ENCODE measurements at regions not wholly inside any gene's neighbourhood (a gene's known extent, or its start where the extent isn't known, plus 50 kb on each side); places are given as distances from the start of the nearest gene placed in this dataset.

DNA sequence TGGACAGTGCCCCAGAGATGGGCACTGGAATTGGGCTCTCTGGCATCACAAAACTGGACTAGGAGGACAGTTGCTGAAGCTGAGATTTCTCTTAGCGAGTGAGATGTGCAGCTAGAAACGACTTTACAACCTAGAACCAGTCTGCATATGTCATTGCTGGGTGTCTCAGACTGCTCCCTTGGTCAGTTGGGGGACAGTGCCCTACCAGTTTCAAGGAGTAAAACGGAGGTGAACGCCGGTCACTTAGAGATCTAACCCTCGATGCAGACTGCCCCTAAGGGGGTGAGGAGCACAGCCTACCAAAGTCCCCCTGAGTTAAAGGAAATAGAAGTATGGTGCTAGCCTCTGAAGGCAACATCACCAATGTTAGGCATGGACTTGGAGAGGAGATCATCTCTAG lies 704.4 kb upstream of the CDH9 start:
- no peak for TF ChIP-seq ZNF274 (IDR thresholded peaks at IDR 0.05; ENCODE audit: low read depth, low read length)
- H3K4me3 ChIP-seq (ENCODE audit: low read length) = no peak overlapping the region

DNA sequence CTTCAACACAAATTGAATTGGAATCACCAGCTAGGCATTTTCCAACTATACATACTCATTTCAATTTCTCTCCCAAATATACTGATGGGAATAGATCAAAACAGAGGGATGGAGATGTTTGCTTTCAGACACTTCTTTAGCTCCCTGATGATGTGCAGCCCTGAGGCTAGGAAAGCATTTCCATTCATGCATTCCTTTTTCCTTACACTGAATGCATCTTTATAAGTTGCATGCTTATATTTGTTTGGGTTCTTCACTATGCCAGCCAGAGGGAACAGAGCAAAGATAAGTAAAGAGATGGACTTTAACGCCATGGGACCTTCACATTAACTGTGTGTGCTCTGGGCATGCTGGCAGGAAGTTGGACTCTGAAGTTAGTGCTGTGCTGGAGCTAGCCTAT lies 696.5 kb upstream of the CDH9 start:
- no peak for TF ChIP-seq ZNF274 (IDR thresholded peaks at IDR 0.05; ENCODE audit: low read depth, low read length)

DNA sequence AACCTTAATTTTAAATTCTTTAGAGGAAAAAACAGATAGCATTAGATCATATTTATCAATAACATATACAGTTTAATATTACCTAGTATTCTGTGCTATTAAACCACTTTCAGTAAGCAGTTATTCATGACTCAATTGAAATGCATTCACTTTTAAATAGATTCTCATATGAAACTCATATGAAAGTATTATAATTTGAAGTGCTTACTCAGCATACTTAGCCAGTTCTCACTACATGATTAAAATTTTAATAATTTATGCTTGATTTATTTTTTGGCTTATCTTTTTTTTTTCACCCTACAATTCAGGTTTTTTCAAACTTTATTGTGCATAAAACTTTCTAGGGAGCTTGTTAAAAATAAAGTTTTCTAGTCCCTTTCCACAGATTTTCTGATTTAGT lies 694.9 kb upstream of the CDH9 start:
- no peak for TF ChIP-seq ZNF274 (IDR thresholded peaks at IDR 0.05; ENCODE audit: low read depth, low read length)
- no peak overlapping the region for H3K4me3 ChIP-seq (ENCODE audit: low read length)

More for the DNA sequence above, 696.5 kb upstream of the CDH9 start:
- H3K4me3 ChIP-seq (ENCODE audit: low read length) = no peak overlapping the region

DNA sequence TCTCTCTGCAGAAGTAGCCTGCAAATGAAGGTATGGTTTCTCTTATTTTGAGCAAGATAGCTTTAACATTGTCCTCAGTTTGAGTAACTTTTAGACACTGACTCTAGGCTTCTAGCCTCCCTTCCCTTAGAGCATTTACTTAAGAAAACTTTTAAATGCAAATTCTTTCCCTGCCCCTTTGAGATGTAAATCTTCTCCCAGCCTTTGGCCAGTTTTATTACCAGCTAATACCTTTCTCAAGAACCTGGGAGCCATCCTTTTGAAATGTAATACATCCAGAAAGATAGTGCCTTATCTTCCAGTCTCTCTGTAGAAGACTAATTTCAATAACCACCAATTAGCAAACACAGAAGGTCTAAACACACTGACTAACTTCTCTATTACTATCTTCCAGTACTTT lies 688.9 kb upstream of the CDH9 start:
- no peak for TF ChIP-seq ZNF274 (IDR thresholded peaks at IDR 0.05; ENCODE audit: low read depth, low read length)
- H3K4me3 ChIP-seq (ENCODE audit: low read length) = no peak overlapping the region

DNA sequence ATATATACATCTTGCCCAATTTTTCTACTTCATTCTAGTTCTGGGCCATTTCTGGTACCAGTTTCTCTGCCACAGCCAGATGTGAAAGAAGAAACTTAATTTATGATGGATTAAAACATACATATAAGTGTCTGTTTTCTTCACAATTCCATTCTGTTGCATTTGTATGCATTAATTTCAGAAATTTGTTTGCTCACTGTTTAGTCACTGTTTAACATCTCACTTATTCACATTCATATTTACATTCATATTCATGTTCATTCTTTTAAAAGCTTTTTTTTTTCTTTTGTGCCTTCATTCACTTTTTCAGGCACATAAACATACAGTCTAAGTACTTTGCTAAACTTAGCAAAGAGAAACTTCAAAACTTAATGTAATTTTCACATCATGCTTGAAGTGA lies 684.0 kb upstream of the CDH9 start:
- TF ChIP-seq ZNF274 (IDR thresholded peaks at IDR 0.05; ENCODE audit: low read depth, low read length) = no peak
- H3K4me3 ChIP-seq (ENCODE audit: low read length) = no peak overlapping the region

DNA sequence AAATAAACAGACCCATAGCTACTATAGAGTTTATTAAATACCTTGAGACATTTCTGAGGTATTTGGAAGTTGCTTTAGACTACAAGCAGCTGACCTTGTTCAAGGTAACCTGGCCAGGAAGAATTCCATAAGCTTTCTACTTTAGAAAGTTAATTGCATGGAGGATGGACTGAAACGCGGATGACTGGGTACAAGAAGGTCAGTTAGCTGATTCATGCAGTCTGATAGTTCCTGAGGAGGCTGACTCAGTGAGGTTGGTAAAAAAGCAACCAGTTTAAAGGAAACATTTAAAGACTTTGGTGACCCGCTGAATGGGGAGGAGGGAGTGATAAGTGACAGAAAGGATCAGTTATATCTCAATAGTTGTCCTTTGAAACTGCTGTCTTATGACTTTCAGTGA lies 670.1 kb upstream of the CDH9 start:
- no peak overlapping the region for H3K4me3 ChIP-seq (ENCODE audit: low read length)
- TF ChIP-seq ZNF274 (IDR thresholded peaks at IDR 0.05; ENCODE audit: low read depth, low read length) = no peak

DNA sequence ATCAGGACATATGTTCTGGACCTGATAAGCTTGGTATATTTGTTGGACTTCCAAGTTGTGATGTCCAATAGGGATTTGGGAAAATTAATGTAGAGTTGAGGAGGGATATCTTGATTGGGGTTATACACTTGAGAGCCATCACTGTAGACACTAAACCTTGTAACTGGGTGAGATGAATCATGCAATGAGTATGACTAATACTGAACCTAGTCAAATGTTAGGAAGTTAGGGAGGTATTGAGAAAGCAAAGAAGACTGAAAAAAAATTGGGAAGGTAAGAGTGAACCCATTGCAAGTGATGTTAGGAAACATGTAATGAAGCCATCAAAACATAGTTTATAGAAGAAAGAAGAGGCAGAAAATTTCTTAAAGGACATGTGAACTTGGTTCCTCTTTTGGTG lies 668.4 kb upstream of the CDH9 start:
- no peak overlapping the region for H3K4me3 ChIP-seq (ENCODE audit: low read length)
- TF ChIP-seq ZNF274 (IDR thresholded peaks at IDR 0.05; ENCODE audit: low read depth, low read length) = no peak

DNA sequence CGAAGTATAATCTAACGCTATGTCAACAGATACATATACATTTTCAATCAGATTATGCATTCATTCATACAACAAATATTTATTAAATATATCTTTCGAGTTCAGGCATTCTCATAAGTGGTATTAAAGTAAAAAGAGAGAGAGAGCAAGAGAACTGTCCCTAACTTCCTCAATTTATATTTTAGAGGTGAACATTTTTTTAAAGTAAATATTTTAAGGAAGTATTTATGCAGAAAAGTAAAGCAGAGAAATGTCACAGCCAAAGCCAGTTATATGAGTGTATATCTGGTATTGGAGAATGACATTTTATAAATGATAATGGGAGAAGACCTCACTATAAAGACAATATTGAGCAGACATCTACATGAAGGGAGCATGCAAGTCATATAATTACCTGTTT lies 667.3 kb upstream of the CDH9 start:
- no peak overlapping the region for H3K4me3 ChIP-seq (ENCODE audit: low read length)
- no peak for TF ChIP-seq ZNF274 (IDR thresholded peaks at IDR 0.05; ENCODE audit: low read depth, low read length)

DNA sequence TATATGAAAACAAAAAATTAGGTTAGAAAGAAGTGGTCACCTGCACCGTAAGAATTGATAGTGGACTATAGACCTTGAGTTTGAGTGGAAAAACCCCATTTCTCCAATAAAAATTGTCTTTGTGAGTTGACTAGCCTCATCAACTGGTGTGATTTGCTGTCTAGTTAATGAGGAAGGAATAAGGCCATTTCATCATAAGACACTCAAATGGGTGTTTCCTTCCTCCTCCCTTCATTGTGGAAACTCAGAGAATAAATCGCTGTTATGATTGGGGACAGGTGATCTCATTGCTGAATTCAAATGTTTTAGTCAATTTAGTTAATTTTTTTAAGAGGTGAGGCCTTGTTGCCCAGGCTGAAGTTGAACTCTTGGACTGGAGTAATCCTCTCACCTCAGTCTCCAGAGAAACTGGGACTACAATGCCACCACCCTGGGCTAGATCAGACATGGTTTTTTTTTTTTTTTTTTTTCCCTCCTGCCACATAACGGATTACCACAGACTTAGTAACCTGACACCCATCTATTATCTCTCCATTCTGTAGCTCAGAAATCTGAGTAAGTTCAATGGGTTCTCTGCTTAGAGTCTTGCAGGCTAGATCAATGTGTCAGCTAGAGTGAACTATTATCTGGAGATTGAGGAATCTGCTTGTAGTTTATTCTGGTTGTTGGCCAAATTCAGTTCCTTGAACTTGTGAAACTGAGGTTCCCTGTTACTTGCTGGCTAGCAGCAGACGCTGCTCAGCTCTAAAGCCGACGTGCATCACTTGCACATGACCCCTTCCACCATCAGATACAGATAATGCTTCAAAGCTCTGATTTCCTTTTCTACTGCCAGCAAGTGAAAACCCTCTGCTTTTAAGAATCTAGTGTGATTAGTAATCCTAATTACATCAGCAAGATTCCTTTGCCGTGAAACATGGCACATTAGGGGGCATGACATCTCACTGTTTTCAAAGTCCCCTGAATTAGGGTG lies 663.8 kb upstream of the CDH9 start:
- TF ChIP-seq ZNF274 (IDR thresholded peaks at IDR 0.05; ENCODE audit: low read depth, low read length) = no peak
- H3K4me3 ChIP-seq (ENCODE audit: low read length) = no peak overlapping the region

DNA sequence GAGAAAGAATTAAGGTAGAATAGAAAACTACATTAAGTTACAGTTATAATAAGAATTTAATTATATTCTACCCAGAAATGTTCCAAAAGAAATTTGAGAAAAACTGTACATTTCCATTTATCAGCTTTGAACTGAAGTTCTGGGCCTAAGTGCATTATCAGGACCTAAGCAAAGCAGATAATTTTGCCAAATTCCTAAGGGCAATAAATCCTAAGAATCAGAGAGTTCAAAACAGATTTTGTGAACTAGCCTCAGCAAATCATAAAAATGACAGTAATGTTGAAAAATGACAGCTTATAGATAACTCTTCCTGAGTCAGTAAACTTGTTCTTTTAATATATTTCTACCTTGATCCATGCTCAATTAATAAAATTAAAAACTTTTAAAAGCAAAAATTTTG lies 662.1 kb upstream of the CDH9 start:
- TF ChIP-seq ZNF274 (IDR thresholded peaks at IDR 0.05; ENCODE audit: low read depth, low read length) = no peak
- no peak overlapping the region for H3K4me3 ChIP-seq (ENCODE audit: low read length)

DNA sequence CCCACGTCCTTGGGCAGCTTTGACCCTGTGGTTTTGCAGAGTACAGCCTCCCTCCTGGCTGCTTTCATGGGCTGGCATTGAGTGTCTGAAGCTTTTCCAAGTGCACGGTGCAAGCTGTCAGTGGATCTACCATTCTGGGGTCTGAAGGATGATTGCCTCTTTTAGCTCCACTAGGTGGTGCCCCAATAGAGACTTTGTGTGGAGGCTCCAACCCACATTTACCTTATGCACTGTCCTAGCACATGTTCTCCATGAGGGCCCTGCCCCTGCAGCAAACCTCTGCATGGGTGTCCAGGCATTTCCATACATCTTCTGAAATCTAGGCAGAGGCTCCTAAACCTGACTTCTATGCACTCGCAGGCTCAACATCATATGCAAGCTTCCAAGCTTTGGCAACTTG lies 644.2 kb upstream of the CDH9 start:
- TF ChIP-seq ZNF274 (IDR thresholded peaks at IDR 0.05; ENCODE audit: low read depth, low read length) = no peak
- H3K4me3 ChIP-seq (ENCODE audit: low read length) = no peak overlapping the region

DNA sequence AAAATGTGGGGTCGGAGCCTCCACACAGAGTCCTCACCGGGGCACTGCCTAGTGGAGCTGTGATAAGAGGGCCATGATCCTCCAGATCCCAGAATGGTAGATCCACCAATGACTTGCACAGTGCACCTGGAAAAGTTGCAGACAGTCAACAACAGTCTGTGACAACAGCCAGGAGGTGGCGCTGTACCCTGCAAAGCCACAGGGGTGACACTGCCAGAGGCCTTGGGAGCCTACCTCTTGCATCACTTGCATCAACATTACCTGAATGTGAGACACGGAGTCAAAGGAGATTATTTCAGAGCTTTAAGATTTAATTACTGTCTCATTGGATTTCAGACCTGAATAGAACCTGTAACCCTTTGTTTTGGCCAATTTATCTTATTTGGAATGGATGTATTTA lies 614.1 kb upstream of the CDH9 start:
- H3K4me3 ChIP-seq (ENCODE audit: low read length) = no peak overlapping the region
- TF ChIP-seq ZNF274 (IDR thresholded peaks at IDR 0.05; ENCODE audit: low read depth, low read length) = no peak

DNA sequence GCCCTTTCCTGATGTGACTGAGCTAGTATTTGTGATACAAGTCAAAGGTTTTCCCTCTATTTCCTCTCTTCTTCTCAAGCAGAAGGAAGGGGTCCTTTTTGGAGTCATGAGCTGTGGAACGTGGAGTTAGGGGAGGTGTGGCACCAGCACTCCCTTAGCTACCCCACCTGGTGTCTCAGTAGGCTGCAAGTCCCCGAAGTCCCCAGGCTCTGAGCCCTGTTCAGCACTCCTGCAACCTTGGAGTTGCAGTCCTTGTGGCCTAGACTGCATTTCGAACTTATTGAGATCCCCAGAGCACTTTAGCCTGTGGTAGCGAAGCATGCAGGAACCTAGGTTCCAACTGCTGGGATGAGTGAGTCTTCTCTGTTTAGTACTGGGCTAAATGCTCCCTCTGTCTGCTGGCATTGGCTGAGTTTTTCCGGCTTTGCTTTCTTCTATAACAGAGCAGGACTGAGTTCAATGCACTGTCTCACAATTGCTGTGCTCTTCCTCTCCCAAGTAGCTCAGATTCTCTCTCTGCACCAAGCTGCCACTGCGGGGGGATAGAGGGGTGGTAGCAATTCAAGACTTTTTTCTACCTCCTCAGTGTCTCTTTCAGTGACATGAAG lies 600.7 kb upstream of the CDH9 start:
- H3K4me3 ChIP-seq (ENCODE audit: low read length) = no peak overlapping the region
- TF ChIP-seq ZNF274 (IDR thresholded peaks at IDR 0.05; ENCODE audit: low read depth, low read length) = no peak

DNA sequence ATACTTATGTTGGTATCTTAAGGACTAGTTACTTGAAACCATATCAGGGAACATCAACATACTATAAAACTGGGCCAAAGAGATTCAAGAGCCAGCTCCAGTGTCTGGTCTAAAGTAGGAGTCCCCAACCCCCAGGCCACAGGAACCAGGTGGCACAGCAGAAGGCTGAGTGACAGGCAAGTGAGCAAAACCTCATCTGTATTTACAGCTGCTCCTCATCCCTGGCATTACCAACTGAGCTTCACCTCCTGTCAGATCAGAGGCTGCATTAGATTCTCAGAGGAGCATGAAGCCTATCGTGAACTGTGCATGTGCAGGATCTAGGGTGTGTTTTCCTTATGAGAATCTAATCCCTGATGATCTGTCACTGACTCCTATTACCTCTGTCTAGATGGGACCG lies 581.6 kb upstream of the CDH9 start:
- H3K4me3 ChIP-seq (ENCODE audit: low read length) = no peak overlapping the region
- no peak for TF ChIP-seq ZNF274 (IDR thresholded peaks at IDR 0.05; ENCODE audit: low read depth, low read length)

DNA sequence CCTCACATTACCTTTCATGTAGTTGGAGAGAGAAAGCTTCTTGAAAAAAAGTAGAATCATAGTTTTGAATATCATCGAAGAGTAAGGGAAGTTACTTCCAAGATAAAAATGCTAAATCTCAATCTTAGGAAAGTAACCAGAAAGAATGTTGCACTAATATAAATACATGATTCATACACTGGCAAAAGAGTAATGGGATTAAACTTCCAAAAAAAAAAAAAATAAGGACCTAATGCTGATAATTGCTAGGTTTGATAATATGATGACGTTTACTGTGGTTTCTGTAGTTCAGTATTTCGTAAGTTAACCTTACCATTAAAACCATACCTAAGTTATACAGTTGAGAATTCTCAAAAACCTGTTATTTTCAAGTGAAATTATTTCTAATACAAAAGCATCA lies 573.8 kb upstream of the CDH9 start:
- no peak overlapping the region for H3K4me3 ChIP-seq (ENCODE audit: low read length)
- no peak for TF ChIP-seq ZNF274 (IDR thresholded peaks at IDR 0.05; ENCODE audit: low read depth, low read length)
